GM12892 (cell line): ENCODE measurements at regions not wholly inside any gene's neighbourhood (a gene's known extent, or its start where the extent isn't known, plus 50 kb on each side); places are given as distances from the start of the nearest gene placed in this dataset.

Source experiments
- POLR2A ChIP-seq: IDR thresholded peaks from 2 replicates; pipeline ENCODE4 v1.6.1; 2011; ENCODE audit warnings: low read depth, low read length, control low read depth
- POLR2AphosphoS5 ChIP-seq: IDR thresholded peaks from 2 replicates; pipeline ENCODE4 v1.6.1; 2011; ENCODE audit warnings: low read depth, low read length, control low read depth

DNA sequence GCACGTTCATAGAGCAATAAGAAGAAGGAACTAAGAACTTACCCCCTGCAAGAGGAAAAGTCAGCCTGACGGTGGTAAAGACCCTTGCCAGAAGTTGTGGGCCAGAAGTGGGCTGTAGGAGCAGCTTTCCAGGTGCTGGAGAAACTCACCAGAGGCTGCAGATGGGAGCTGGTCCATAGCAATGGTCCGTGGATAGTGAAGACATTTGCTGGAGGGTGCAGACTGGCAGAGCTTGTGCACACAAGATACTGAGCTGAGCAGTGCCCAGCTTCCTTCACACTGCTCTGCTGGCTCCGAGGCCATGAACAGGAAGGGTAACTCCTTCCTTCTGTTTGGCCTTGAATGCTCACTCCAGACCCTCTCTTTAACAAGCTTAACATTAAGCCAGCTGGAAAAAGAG is 149.8 kb upstream of the BNIP2 start:
- TF ChIP-seq POLR2A = no peak
- TF ChIP-seq POLR2AphosphoS5 = no peak
